ENCODE measurements at regions not wholly inside any gene's neighbourhood (a gene's known extent, or its start where the extent isn't known, plus 50 kb on each side); places are given as distances from the start of the nearest gene placed in this dataset.

- DNase-seq, result no peak
Observed at GRCh38 chr9:36764364-36765076, 191.8 kb downstream of the MELK start.

- DNase-seq, result no peak
Observed at GRCh38 chr9:36765077-36765390, 192.3 kb downstream of the MELK start.

GRCh38 chr9:36765468-36766341, 193.0 kb downstream of the MELK start:
- no peak for DNase-seq

GRCh38 chr9:36768677-36769076, 196.0 kb downstream of the MELK start:
- DNase-seq, result no peak

- DNase-seq, result no peak
Observed at GRCh38 chr9:36770025-36770424, 197.3 kb downstream of the MELK start.

GRCh38 chr9:36772449-36773403, 200.0 kb downstream of the MELK start:
- DNase-seq, result no peak

GRCh38 chr9:36778682-36779081, 206.0 kb downstream of the MELK start:
- DNase-seq, result no peak

GRCh38 chr9:36779582-36779981, 206.9 kb downstream of the MELK start:
- no peak for DNase-seq

GRCh38 chr9:36780186-36780585, 207.5 kb downstream of the MELK start:
- no peak for DNase-seq

GRCh38 chr9:36781533-36781932, 208.8 kb downstream of the MELK start:
- DNase-seq, result no peak
